ENCODE measurements at regions not wholly inside any gene's neighbourhood (a gene's known extent, or its start where the extent isn't known, plus 50 kb on each side); places are given as distances from the start of the nearest gene placed in this dataset.

- DNase-seq, result no peak
These were observed 234.9 kb downstream of the BCL11A start for GRCh38 chr2:60318544-60318943.

DNA sequence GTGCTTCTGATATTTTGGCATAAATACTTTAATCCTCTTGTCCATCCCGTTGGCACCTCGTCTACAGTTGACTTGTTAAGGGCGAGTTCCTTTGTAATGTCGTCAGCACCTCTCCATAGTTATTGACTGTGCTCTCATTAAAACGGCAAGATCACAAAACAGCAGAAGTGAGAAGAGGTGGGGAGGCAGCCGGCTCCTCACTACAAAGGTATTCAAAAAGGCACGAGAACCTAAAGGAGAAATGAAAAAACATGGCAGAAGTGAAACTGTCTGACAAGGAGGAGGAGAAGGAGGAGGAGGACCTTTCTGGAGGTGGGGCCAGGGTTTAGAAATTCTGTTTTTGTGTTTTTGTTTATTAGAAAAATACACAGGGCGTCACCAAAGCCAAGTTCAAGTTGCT, 235.6 kb downstream of the BCL11A start:
- no peak for DNase-seq

- no peak for DNase-seq
These were observed 236.4 kb downstream of the BCL11A start for GRCh38 chr2:60317034-60317386.

DNA sequence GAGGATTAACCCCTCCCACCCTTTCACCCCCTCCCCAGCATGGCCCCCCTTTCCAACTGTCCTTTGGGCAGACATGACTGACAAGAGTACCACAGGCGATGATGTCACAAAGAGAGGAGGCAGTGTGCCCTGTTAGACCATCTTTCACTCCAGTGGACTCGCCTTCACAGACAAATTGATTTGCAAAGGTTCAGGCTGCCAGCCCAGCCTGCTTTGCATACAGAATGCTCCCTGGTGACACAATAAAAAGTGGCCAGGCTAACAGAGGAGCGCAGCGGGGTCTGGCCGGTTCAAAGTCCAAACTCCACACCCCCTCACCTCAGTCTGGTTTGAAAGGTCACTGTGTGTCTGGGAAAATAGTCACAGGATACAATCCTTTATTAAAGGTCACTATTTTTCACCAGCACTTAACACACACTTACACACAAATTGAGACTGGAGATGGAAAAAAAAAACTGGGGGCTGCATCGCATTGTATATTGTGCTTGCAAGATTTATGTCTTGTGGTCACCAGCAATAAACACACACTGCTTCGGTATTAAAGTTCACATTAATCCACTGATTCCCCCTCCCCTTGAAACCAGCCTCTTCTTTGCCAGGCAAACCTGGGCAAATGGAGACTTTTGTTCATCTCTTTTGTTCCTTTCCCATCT, 236.9 kb downstream of the BCL11A start:
- no peak for DNase-seq

GRCh38 chr2:60313470-60314172, 239.8 kb downstream of the BCL11A start:
- DNase-seq, result no peak

- DNase-seq, result no peak
These were observed 240.8 kb downstream of the BCL11A start for GRCh38 chr2:60312618-60313017.

DNA sequence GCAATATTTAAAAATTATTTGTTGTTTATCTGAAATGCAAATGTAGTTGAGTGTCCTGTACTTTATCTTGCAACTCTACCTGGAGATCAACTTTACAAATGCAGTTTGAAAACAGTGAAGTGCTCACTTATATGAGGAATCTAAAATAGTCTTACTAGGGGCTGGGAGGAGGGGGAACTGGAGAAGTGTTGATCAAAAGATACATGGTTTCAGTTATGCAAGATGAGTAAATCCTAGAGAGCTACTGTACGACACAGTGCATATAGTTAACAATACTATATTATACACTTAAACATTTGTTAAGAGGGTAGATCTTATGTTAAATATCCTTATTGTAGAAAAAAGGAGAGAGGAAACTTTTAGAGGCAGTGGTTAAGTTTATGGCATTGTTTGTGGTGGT, 241.9 kb downstream of the BCL11A start:
- no peak for DNase-seq

- no peak for DNase-seq
These were observed 243.4 kb downstream of the BCL11A start for GRCh38 chr2:60309941-60310660.

DNA sequence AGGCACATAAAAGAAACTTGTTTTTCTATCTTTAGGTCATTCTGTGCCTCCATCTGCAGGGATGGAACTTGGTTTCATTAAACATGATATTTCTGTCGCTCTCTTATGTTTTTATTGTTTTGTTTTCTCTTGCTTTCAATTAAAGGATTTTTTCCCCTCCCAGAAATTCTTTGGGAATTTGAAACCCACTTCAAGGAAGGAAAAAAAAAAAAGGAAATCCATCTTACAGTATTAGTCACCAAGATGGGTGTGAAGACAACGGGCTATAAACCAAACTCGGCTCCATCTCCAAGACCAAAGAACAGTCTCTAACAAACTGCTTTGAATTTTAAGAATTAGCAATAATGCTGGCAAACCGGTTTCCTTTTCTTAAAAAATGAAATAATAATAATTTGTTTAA, 244.1 kb downstream of the BCL11A start:
- DNase-seq, result no peak

- no peak for DNase-seq
These were observed 247.1 kb downstream of the BCL11A start for GRCh38 chr2:60306267-60306861.

DNA sequence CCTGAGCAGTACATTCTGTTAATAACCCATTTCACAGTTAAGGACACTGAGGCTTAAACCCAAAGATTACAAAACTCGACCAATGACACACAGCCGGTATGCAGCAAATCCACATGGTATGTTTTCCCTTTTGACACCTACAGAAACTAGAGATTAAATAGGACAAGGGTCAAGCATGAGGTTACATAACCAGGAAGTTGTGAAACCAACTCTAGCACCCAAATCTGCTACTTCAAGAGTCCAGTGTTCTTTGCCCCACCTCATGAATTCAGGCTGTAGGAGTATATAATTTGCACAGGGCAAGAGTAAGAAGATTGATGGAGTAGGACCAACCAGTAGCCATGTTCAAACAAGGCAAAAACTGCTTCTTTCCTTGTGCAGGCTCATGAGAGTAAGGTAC, 249.8 kb downstream of the BCL11A start:
- no peak for DNase-seq

GRCh38 chr2:60302377-60303126, 250.9 kb downstream of the BCL11A start:
- no peak for DNase-seq

GRCh38 chr2:60301726-60302125, 251.7 kb downstream of the BCL11A start:
- DNase-seq, result no peak

- no peak for DNase-seq
These were observed 254.3 kb downstream of the BCL11A start for GRCh38 chr2:60299179-60299578.

GRCh38 chr2:60298006-60298696, 255.3 kb downstream of the BCL11A start:
- DNase-seq, result no peak

GRCh38 chr2:60297296-60298005, 256.0 kb downstream of the BCL11A start:
- DNase-seq, result no peak

GRCh38 chr2:60296219-60296955, 257.1 kb downstream of the BCL11A start:
- DNase-seq, result no peak

GRCh38 chr2:60295636-60295962, 257.9 kb downstream of the BCL11A start:
- DNase-seq, result peak; percentile 64

DNA sequence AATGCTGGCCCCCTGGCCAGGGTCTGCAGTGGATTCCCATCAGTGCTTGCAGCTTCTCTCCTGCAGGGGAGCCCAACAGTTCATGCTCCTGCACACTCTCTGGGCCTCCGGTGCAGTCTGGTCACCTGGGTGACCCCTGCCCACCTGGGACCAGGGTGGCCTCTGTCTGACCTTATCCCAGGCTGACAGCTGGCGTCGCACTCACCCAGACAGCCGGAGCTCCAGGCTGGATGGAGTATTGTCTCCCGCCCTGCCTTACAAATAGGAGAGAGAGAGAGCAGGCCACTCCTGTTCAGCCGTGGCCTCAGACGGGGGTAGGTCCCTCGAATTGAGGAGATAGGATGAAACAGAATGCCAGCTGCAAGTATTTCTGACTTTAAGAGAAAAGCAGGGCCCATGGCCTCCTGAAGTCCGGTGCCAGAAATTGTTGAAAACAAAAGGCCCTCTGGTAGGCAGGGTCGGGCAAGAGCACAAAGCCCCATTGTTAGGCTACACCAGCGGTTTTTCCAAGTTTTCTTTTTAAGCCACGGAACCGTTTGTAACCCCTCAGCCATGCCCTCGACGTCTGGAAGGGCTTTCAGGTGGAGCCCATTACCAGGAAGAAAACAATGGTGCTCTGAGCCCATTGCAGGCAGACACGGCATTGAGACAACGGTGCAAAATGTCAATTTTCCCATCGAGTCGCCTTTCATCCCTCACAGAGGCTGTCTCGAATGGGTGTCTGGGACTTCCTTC, 258.4 kb downstream of the BCL11A start:
- peak; percentile 61 for DNase-seq

- DNase-seq, result no peak
These were observed 261.2 kb downstream of the BCL11A start for GRCh38 chr2:60292242-60292641.
